ENCODE measurements at regions not wholly inside any gene's neighbourhood (a gene's known extent, or its start where the extent isn't known, plus 50 kb on each side); places are given as distances from the start of the nearest gene placed in this dataset.

- no peak for TF ChIP-seq CTCF (conservative IDR thresholded peaks at IDR 0.05; ENCODE audit: low read depth in 2 of 2)
- TF ChIP-seq ZNF114 (CRISPR knock-in tag; IDR thresholded peaks at IDR 0.05), result no peak
Measured at GRCh38 chr3:145313751-145314150, 847.2 kb downstream of the PLOD2 start.
